Heart left ventricle (tissue), 16 donors: ENCODE measurements at regions not wholly inside any gene's neighbourhood (a gene's known extent, or its start where the extent isn't known, plus 50 kb on each side); places are given as distances from the start of the nearest gene placed in this dataset.
"Not testable (repeated sequence)": the region's sequence is repeated elsewhere in the genome, so short reads cannot be mapped to it uniquely, and the experiment has no call there.

ENCODE experiments used
- ATAC-seq, 4 donors: fragments of 200-7000 bp; cut with Tn5 transposase; one replicate each; pipeline ENCODE4 v1.9.1; 2020 to 2022; ENCODE audit warnings: moderate library complexity in 4 of 4, mild to moderate bottlenecking in 3 of 4, moderate number of reproducible peaks in 1 of 4
- DNase-seq, 5 donors: peaks; one replicate each; pipeline ENCODE4 v3.0.0-alpha.2; 2020
- H3K27ac ChIP-seq, 12 donors: fragments of 200-600 bp; sonication (generic) in 4 of 12; one replicate each; pipeline versions ENCODE4 v1.5.0 to v1.8.0; 2016 to 2022; ENCODE audit warnings: mild to moderate bottlenecking in 2 of 12
- H3K27me3 ChIP-seq, 9 donors: fragments of 200-600 bp; sonication (generic) in 2 of 9; one replicate each; pipeline versions ENCODE4 v1.5.1 to v1.8.0; 2016 to 2022; ENCODE audit warnings: mild to moderate bottlenecking in 3 of 9
- H3K36me3 ChIP-seq, 9 donors: fragments of 200-600 bp; sonication (generic) in 2 of 9; one replicate each; pipeline versions ENCODE4 v1.5.0 to v1.8.0; 2018 to 2022; ENCODE audit warnings: mild to moderate bottlenecking in 2 of 9
- H3K4me1 ChIP-seq, 12 donors: fragments of 200-600 bp; sonication (generic) in 4 of 12; one replicate each; pipeline versions ENCODE4 v1.5.0 to v1.8.0; 2016 to 2022; ENCODE audit warnings: mild to moderate bottlenecking in 3 of 12
- H3K4me3 ChIP-seq, 12 donors: fragments of 200-600 bp; sonication (generic) in 4 of 12; one replicate each; pipeline versions ENCODE4 v1.5.0 to v1.8.0; 2017 to 2022; ENCODE audit warnings: mild to moderate bottlenecking in 9 of 12, moderate library complexity in 4 of 12
- H3K9me3 ChIP-seq, 12 donors: fragments of 200-600 bp; sonication (generic) in 4 of 12; one replicate each; pipeline versions ENCODE4 v1.5.0 to v1.8.0; 2016 to 2022; ENCODE audit warnings: mild to moderate bottlenecking in 1 of 12
- POLR2A ChIP-seq, 2 donors: fragments of 450-650 bp; IDR thresholded peaks; one replicate each; pipeline ENCODE4 v1.6.1; 2017; ENCODE audit warnings: antibody characterized with exemption in 2 of 2, mild to moderate bottlenecking in 2 of 2, moderate library complexity in 2 of 2
- WGBS, 4 donors: extraction: QIAGEN DNeasy Blood & Tissue Kit in 2 of 4; methylation state at CpG; one replicate each; pipeline versions ENCODE4 v1.1.5 to v1.1.7; 2013 to 2018; 5-methylcytosine and 5-hydroxymethylcytosine counted together
- intact Hi-C, 10 donors: fragments of 100-400 bp; cut with DNase I; formaldehyde crosslinking; loops; one replicate each; pipeline versions ENCODE4 v1.11.1 to v1.14.2; 2022
- TF ChIP-seq, protein P1 (sequence below), 12 donors: fragments of 200-600 bp; sonication (generic) in 4 of 12; IDR thresholded peaks; one replicate each; pipeline versions ENCODE4 v1.5.0 to v1.8.0; 2018 to 2022; ENCODE audit warnings: antibody characterized with exemption in 12 of 12, mild to moderate bottlenecking in 5 of 12
- donor health status: ischemic (EF 13 %, LVEDD 7.1; RV severe dilation, severe dysfunction).
- donor health status: healthy with polysubstance abuse.
- donor health status: DM: no; HTN: yes; CAD: no.
- donor health status: DM: no; HTN: no; CAD: no.
- donor health status: ischemic (EF 25% LVEDD 6.9; RV normal size, moderate dysfunction).
- donor health status: ischemic (EF 25% LVEDD 5.7; RV mildly dilated, moderate dysfunction).
- donor health status: healthy.
- donor health status: DM: yes; HTN: yes; CAD: no.
- donor health status: ischemic (EF 35%, LVEDD 5.7; RV mildly dilated, moderate dysfunction).
- donor health status: nonischemic (EF 11% LVEDD 7.7; RV severe dilation, severe dysfunction).
- donor health status: DM: yes; HTN: yes; CAD: no.
- donor health status: PGD.
- donor health status: ischemic (EF 29% LVEDD 5.4; RV normal size, mild dysfunction).
- donor health status: nonischemic (EF 23%, LVEDD 6.1; RV moderate dilation, normal function).

- Histone ChIP-seq H3K4me1 (no peaks in the 10 kb centered on the region), H3K36me3 (no peaks in the 10 kb centered on the region), H3K27me3 (peaks cover 0 to 4% (median 0%) of the 10 kb centered on the region in 9 donors), H3K4me3 (no peak overlapping the region), H3K9me3 (no peaks in the 10 kb centered on the region), H3K27ac (no peak overlapping the region)
- intact Hi-C loops: no loop called here
- DNase-seq (no peak), ATAC-seq (no peak)
- 67 to 81% (median 79%) methylated on average over 13 of the region's 13 CpGs for WGBS, 4 donors
- TF ChIP-seq POLR2A (IDR thresholded peaks at IDR 0.05): no peak
- TF ChIP-seq, protein P1, sequence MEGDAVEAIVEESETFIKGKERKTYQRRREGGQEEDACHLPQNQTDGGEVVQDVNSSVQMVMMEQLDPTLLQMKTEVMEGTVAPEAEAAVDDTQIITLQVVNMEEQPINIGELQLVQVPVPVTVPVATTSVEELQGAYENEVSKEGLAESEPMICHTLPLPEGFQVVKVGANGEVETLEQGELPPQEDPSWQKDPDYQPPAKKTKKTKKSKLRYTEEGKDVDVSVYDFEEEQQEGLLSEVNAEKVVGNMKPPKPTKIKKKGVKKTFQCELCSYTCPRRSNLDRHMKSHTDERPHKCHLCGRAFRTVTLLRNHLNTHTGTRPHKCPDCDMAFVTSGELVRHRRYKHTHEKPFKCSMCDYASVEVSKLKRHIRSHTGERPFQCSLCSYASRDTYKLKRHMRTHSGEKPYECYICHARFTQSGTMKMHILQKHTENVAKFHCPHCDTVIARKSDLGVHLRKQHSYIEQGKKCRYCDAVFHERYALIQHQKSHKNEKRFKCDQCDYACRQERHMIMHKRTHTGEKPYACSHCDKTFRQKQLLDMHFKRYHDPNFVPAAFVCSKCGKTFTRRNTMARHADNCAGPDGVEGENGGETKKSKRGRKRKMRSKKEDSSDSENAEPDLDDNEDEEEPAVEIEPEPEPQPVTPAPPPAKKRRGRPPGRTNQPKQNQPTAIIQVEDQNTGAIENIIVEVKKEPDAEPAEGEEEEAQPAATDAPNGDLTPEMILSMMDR (IDR thresholded peaks at IDR 0.05): no peak
Observed at GRCh38 chr19:32070101-32070500, 275.3 kb upstream of the ZNF507 start.

- H3K36me3 ChIP-seq: no peaks in the 10 kb centered on the region
- no peaks in the 10 kb centered on the region for H3K9me3 ChIP-seq
- 80 to 87% (median 82%) methylated on average over 9 of the region's 9 CpGs for WGBS, 4 donors
- H3K4me3 ChIP-seq: no peak overlapping the region
- intact Hi-C loops: no loop called here
- no peak overlapping the region for H3K27ac ChIP-seq
- DNase-seq (no peak), ATAC-seq (no peak)
- H3K4me1 ChIP-seq: no peaks in the 10 kb centered on the region
- H3K27me3 ChIP-seq: peaks cover 0 to 5% (median 0%) of the 10 kb centered on the region in 9 donors
- TF ChIP-seq, protein P1 (IDR thresholded peaks at IDR 0.05): no peak
- no peak for TF ChIP-seq POLR2A (IDR thresholded peaks at IDR 0.05)
Observed at GRCh38 chr19:32082028-32082427, 263.4 kb upstream of the ZNF507 start.

DNA sequence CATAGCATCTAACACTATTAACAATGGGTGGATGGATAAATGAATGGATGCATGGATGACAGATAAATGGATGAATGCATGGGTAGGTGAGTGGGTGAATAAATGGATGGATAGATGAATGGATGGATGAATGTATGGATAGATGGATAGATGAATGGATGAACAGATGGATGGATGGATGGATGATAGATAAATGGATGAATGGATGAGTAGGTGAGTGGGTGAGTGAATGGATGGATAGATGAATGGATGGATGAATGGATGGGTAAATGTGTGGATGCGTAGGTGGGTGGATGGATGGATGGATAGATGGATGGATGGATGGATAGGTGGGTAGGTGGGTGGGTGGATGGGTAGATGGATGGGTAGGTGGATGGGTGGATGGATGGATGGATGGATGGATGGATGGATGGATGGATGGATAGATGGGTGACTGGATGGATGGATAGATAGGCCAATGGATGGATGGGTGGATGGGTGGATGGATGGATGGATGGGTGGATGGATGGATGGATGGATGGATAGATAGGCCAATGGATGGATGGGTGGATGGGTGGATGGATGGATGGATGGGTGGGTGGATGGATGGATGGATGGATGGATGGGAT, 260.6 kb upstream of the ZNF507 start:
- H3K27ac ChIP-seq, ATAC-seq, H3K4me1 ChIP-seq, H3K36me3 ChIP-seq, DNase-seq, H3K9me3 ChIP-seq, H3K27me3 ChIP-seq, intact Hi-C loops, H3K4me3 ChIP-seq: not testable (repeated sequence)
- WGBS, 4 donors: 82 to 92% (median 88%) methylated on average over 1 of the region's 1 CpG

- ATAC-seq (no peak), DNase-seq (no peak)
- H3K27ac ChIP-seq: no peak overlapping the region
- no peak for TF ChIP-seq POLR2A (IDR thresholded peaks at IDR 0.05)
- H3K9me3 ChIP-seq: no peaks in the 10 kb centered on the region
- H3K27me3 ChIP-seq: peaks cover 0 to 7% (median 0%) of the 10 kb centered on the region in 9 donors
- no peak overlapping the region for H3K4me3 ChIP-seq
- intact Hi-C loops: no loop called here
- H3K36me3 ChIP-seq: no peaks in the 10 kb centered on the region
- no peaks in the 10 kb centered on the region for H3K4me1 ChIP-seq
- WGBS, 4 donors: 40 to 50% (median 46%) methylated on average over 12 of the region's 12 CpGs
Observed at GRCh38 chr19:32091241-32091640, 254.2 kb upstream of the ZNF507 start.

DNA sequence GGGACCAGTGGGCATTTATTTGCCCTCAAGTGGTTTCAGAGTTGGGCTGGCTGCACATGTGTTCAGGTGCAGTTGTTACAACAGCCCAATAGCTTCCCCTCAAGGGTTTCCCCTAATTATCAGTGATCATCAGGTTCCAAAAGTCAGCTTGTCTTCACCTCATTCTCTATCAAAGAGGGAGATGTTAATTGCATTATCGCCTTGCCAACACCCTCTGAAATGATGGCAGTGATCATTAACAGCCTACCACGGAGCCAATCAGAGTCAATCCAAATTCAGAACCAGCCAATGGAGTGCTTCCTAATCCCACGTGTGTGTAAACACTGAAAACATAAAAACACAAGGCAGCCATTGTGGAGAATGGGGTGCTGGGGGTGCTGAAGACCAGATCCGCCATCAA, 248.4 kb upstream of the ZNF507 start:
- peaks cover 0 to 3% (median 0%) of the 10 kb centered on the region in 12 donors for H3K9me3 ChIP-seq
- ATAC-seq: no peak
- H3K36me3 ChIP-seq: no peaks in the 10 kb centered on the region
- H3K27ac ChIP-seq: no peak overlapping the region
- TF ChIP-seq POLR2A (IDR thresholded peaks at IDR 0.05): no peak
- TF ChIP-seq, protein P1 (IDR thresholded peaks at IDR 0.05): no peak
- no peak overlapping the region for H3K4me3 ChIP-seq
- H3K27me3 ChIP-seq: peaks cover 0 to 7% (median 0%) of the 10 kb centered on the region in 9 donors
- intact Hi-C loops: no loop called here
- no peaks in the 10 kb centered on the region for H3K4me1 ChIP-seq
- 72 to 77% (median 74%) methylated on average over 4 of the region's 4 CpGs for WGBS, 4 donors
- DNase-seq: no peak
